WI38 (cell line): ENCODE measurements at regions not wholly inside any gene's neighbourhood (a gene's known extent, or its start where the extent isn't known, plus 50 kb on each side); places are given as distances from the start of the nearest gene placed in this dataset.

Source experiments
- H3K4me3 ChIP-seq: 2 replicates; pipeline ENCODE4 v1.5.1; 2011; ENCODE audit warnings: low read depth, mild to moderate bottlenecking, control low read depth, low read length
- TF ChIP-seq, protein P1 (sequence below): IDR thresholded peaks from 2 replicates; pipeline ENCODE4 v1.5.1; 2012; ENCODE audit warnings: low read depth, mild to moderate bottlenecking, control low read depth, low read length

DNA sequence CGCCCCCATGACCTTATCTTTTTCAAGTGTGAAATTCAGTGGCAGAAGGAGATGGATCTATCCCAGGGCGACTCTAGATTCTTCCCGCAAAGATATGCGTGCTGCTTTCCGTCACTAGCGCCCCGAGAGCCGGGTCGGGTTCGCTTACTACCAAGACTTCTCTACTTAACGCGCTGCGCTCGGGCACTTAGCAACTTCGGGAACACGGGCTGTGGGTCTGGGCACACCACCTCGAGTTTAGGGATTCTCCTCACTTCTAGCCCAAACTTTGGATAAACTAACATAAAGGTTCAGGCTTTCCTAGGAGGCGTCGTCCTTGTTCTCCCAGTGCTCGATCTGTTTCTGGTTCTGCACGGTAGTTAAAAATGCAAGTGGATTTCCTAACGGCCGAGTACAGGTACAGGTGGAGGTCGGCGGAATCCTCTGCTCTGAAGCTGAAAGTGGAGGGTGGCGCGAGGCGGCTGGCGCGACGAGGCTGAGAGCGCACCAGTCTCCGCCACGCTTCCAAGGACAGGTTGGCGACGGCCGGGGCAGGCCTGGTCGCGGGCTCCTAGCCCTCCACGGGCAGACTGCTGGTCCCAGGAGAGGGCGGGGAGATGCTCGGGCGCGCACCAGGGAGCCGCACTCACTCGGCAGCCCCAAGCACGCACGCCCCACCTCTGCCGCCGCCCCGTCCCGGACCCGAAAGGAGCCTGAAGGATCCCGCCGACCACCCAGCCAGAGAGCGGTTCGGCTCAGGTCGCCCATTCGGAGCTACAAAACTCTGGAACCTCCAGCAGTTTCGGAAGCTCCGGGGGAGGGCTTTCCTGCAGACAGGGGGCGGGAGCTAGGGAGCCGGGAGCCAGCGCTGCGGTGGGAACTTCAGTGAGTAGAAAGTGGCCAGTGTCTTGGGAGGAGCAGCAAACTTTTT lies 100.8 kb upstream of the TENM3 start:
- TF ChIP-seq, protein P1, sequence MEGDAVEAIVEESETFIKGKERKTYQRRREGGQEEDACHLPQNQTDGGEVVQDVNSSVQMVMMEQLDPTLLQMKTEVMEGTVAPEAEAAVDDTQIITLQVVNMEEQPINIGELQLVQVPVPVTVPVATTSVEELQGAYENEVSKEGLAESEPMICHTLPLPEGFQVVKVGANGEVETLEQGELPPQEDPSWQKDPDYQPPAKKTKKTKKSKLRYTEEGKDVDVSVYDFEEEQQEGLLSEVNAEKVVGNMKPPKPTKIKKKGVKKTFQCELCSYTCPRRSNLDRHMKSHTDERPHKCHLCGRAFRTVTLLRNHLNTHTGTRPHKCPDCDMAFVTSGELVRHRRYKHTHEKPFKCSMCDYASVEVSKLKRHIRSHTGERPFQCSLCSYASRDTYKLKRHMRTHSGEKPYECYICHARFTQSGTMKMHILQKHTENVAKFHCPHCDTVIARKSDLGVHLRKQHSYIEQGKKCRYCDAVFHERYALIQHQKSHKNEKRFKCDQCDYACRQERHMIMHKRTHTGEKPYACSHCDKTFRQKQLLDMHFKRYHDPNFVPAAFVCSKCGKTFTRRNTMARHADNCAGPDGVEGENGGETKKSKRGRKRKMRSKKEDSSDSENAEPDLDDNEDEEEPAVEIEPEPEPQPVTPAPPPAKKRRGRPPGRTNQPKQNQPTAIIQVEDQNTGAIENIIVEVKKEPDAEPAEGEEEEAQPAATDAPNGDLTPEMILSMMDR, result no peak
- peak overlapping the region; percentile 81 for H3K4me3 ChIP-seq

DNA sequence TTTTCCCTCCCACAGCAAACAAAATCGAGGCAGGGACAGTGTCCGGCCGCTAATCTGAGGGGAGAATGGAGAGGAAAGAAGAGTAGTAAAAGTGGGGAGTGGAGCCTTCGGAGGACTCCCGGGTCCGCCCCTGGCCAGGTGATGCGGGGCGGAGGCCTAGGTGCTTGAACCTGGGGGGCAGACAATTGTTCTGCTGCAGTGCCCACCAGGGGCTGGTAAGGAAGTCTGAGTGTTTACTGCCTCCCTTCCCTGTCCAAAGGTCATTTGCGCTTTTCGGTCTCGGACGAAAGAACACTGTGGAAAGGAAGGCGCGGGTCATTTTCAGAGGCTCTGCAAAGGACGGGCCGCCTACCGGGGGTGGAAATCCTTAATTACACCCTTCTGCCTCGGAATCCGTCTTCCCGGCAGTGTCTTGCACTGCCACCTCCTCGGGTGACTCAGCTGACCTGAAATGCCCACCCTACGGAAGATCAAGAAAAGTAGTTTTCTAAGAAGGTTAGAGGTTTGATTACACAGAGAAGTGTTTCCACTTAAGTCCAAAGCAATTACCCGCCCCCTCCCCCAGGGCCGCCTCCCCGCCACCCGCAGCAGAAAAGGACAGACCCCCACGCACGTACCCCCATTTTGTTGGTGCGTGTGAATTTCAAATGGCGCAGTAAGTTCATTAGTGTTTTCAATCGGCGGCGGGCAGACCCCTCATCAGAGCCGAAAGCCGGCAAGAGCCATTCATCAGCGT lies 99.9 kb upstream of the TENM3 start:
- H3K4me3 ChIP-seq, result peak overlapping the region; percentile 81
- TF ChIP-seq, protein P1, result no peak

DNA sequence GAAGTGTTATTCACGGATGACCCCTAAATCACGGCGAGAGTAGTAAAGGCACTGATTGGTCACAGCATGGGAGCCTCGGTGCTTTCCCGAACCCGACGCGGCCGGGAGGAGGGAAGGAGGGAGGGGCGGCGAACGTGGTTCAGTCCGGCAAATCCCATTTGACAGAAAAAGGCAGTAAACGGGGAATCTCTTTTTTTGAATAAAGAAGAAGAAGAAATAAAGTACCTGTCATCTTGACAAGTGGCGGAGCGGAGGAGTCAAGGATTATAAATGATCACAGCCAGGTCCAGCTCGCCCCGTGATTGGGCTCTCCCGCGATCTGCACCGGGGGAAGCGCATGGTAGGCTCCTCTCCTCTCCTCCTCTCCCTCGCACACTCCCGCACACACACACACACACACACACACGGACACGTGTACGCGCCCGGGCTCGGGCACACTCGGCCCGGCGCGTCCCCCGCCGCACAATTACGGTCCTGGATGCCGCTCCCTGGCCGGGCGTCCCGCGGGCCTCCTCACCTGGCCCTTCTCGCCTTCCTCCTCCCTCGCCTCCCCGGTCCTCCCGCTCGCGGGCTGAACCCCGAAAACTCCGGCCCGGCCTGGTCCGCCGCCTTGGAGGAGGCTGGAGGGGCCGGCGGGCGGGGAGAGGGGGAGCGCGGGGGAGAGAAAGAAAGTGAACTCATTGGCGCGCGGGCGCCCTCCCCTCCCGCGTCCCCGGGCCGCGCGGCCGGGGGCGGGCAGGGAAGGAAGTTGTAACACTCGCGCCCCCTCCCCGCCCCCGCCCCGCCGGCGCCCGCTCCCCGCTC lies 99.2 kb upstream of the TENM3 start:
- peak overlapping the region; percentile 81 for H3K4me3 ChIP-seq
- TF ChIP-seq, protein P1, result no peak

DNA sequence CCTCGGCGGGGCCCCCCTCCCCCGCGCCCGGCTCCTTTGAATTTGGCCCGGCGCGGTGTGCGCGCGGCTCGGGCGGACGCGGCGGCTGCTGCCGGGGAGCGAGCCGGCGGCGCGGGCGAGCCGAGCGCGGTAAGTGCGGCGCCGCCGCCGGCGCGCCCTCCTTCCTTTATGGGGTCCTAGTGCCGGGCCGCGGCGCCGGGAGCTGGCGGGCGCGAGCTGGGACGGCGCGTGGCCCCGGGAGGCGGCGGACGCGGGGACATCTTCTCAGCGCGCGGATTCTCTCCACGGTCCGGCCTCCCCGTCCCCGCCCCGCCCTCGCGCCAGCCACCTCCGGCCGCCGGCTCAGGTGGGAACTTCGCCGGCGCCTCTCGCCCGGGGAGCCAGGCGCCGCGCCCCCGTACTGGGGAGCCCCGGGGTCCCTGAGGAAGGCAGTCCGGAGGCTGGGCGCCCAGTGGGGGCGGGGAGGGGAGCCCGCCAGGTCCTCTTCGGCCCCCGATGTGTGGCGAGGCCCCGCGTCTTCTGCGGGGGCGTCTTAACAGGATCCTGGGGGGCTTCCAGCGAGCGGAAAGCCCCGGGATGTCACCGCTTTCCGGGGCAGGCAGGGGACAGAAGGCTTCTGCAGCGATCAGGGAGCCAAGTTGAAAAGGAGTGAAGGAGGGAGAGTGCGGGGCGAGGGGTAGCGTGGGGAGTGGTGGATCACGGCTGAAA lies 98.4 kb upstream of the TENM3 start:
- peak overlapping the region; percentile 81 for H3K4me3 ChIP-seq
- TF ChIP-seq, protein P1, result no peak

DNA sequence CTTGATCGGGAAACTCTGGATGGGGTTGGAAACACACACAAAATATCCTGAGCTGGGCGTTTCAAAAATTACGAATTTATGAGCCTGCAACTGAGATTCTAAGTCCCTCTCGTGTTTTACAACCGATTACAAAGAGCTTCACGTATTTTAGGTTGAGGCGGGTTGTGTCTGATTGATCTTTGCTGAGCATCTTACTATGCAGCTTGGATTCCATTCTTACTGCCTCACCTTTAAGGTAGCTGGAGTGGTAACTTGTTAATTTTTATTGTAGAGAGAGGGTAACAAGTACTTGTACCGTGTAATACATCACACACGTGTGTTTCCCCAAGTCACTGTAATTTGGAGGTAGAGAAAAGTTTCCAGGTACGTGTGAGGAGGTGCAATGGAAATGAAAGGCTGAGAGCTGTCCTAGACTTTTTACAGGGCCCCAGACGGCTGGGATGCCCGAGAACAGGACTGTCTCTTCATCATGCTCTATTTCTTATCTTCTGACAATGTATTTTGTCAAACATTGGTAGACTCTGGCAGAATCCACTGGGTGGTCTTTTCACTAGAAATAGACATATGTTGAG lies 97.8 kb upstream of the TENM3 start:
- H3K4me3 ChIP-seq, result peak overlapping the region; percentile 81
- TF ChIP-seq, protein P1, result no peak

DNA sequence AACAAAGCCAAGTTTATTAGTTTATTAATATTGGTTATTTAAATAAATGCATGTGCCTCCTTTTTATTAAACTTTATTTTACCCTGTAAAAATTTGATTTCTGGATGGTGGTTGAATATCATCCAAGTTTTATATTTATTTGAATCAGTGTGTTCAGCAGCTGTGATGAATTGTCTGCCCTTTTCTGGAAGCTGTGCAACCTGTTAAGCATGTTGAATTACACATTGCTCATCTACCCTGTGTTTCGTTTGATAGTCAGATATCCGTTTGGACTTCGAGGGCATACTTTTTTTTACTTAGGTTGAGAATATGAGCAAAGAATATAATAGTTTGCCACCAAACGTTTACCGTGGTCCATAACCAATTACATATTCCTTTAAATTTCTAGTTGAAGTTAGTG lies 95.8 kb upstream of the TENM3 start:
- H3K4me3 ChIP-seq, result no peak overlapping the region
- TF ChIP-seq, protein P1, result no peak
